ENCODE measurements at regions not wholly inside any gene's neighbourhood (a gene's known extent, or its start where the extent isn't known, plus 50 kb on each side); places are given as distances from the start of the nearest gene placed in this dataset.

- no peak for TF ChIP-seq CTCF (IDR thresholded peaks at IDR 0.05)
- TF ChIP-seq POLR2A (IDR thresholded peaks at IDR 0.05): no peak
Observed at GRCh38 chr4:18751083-18751482, 729.5 kb upstream of the LCORL start.
